ENCODE measurements at regions not wholly inside any gene's neighbourhood (a gene's known extent, or its start where the extent isn't known, plus 50 kb on each side); places are given as distances from the start of the nearest gene placed in this dataset.

- no peak for DNase-seq
- Histone ChIP-seq H3K4me3 (no peak overlapping the region), H3K4me1 (no peaks in the 10 kb centered on the region), H3K36me3 (no peaks in the 10 kb centered on the region), H3K9me3 (replicated peaks) (peaks cover 4% of the 10 kb centered on the region; the same call in 1 of the 2 replicates), H3K27me3 (peaks cover 16% of the 10 kb centered on the region; the same call in 1 of the 2 replicates), H3K27ac (no peak overlapping the region)
These were observed 118.2 kb upstream of the TLE3 start for GRCh38 chr15:70215951-70216350.

- DNase-seq: no peak
- Histone ChIP-seq H3K36me3 (no peaks in the 10 kb centered on the region), H3K27me3 (peaks cover 19% of the 10 kb centered on the region), H3K27ac (no peak overlapping the region), H3K9me3 (replicated peaks) (peaks cover 5% of the 10 kb centered on the region; the same call in 1 of the 2 replicates), H3K4me3 (no peak overlapping the region), H3K4me1 (no peaks in the 10 kb centered on the region)
These were observed 117.4 kb upstream of the TLE3 start for GRCh38 chr15:70214941-70215635.

GRCh38 chr15:70214276-70214675 is 116.6 kb upstream of the TLE3 start:
- Histone ChIP-seq H3K4me3 (no peak overlapping the region), H3K27ac (no peak overlapping the region), H3K4me1 (no peaks in the 10 kb centered on the region), H3K27me3 (peaks cover 19% of the 10 kb centered on the region), H3K9me3 (replicated peaks) (peaks cover 5% of the 10 kb centered on the region; the same call in 1 of the 2 replicates), H3K36me3 (no peaks in the 10 kb centered on the region)
- DNase-seq: no peak

GRCh38 chr15:70213794-70214193 is 116.1 kb upstream of the TLE3 start:
- Histone ChIP-seq H3K36me3 (no peaks in the 10 kb centered on the region), H3K9me3 (replicated peaks) (peaks cover 5% of the 10 kb centered on the region; the same call in 1 of the 2 replicates), H3K27me3 (peaks cover 17% of the 10 kb centered on the region), H3K4me1 (no peaks in the 10 kb centered on the region), H3K27ac (no peak overlapping the region), H3K4me3 (no peak overlapping the region)
- DNase-seq: no peak

- DNase-seq: no peak
- peaks cover 14% of the 10 kb centered on the region for H3K27me3 ChIP-seq
- no peaks in the 10 kb centered on the region for H3K4me1 ChIP-seq
These were observed 115.2 kb upstream of the TLE3 start for GRCh38 chr15:70212963-70213315.

GRCh38 chr15:70212286-70212962 is 114.7 kb upstream of the TLE3 start:
- Histone ChIP-seq H3K4me3 (no peak overlapping the region), H3K36me3 (no peaks in the 10 kb centered on the region), H3K9me3 (replicated peaks) (peaks cover 5% of the 10 kb centered on the region; the same call in 1 of the 2 replicates), H3K27me3 (peaks cover 14% of the 10 kb centered on the region), H3K4me1 (no peaks in the 10 kb centered on the region), H3K27ac (no peak overlapping the region)
- DNase-seq: no peak

More at GRCh38 chr15:70212963-70213315, 115.2 kb upstream of the TLE3 start:
- H3K27ac ChIP-seq: no peak overlapping the region
- H3K9me3 ChIP-seq (replicated peaks): peaks cover 5% of the 10 kb centered on the region; the same call in 1 of the 2 replicates
- no peaks in the 10 kb centered on the region for H3K36me3 ChIP-seq
- H3K4me3 ChIP-seq: no peak overlapping the region

- peak in 1 of 2 experiments; percentile 22 for DNase-seq
- Histone ChIP-seq H3K27me3 (peaks cover 12% of the 10 kb centered on the region), H3K36me3 (no peaks in the 10 kb centered on the region)
These were observed 112.8 kb upstream of the TLE3 start for GRCh38 chr15:70210528-70210927.

GRCh38 chr15:70210076-70210475 is 112.4 kb upstream of the TLE3 start:
- no peak for DNase-seq
- H3K4me3 ChIP-seq: no peak overlapping the region
- H3K27me3 ChIP-seq: peaks cover 12% of the 10 kb centered on the region
- H3K4me1 ChIP-seq: no peaks in the 10 kb centered on the region
- H3K9me3 ChIP-seq (replicated peaks): peaks cover 5% of the 10 kb centered on the region; the same call in 1 of the 2 replicates
- H3K36me3 ChIP-seq: no peaks in the 10 kb centered on the region
- H3K27ac ChIP-seq: no peak overlapping the region

More at GRCh38 chr15:70210528-70210927, 112.8 kb upstream of the TLE3 start:
- no peaks in the 10 kb centered on the region for H3K4me1 ChIP-seq
- no peak overlapping the region for H3K27ac ChIP-seq
- H3K4me3 ChIP-seq: no peak overlapping the region
- H3K9me3 ChIP-seq (replicated peaks): peaks cover 5% of the 10 kb centered on the region; the same call in 1 of the 2 replicates

GRCh38 chr15:70209499-70209898 is 111.8 kb upstream of the TLE3 start:
- Histone ChIP-seq H3K36me3 (no peaks in the 10 kb centered on the region), H3K27ac (no peak overlapping the region), H3K9me3 (replicated peaks) (peaks cover 5% of the 10 kb centered on the region; the same call in 1 of the 2 replicates), H3K4me1 (no peaks in the 10 kb centered on the region), H3K4me3 (no peak overlapping the region), H3K27me3 (peaks cover 12% of the 10 kb centered on the region)
- DNase-seq: no peak

- H3K27me3 ChIP-seq: peaks cover 12% of the 10 kb centered on the region
- H3K4me1 ChIP-seq: no peaks in the 10 kb centered on the region
- peaks cover 5% of the 10 kb centered on the region; the same call in 1 of the 2 replicates for H3K9me3 ChIP-seq (replicated peaks)
- no peak for DNase-seq
- no peak overlapping the region for H3K4me3 ChIP-seq
- H3K36me3 ChIP-seq: no peaks in the 10 kb centered on the region
- no peak overlapping the region for H3K27ac ChIP-seq
These were observed 110.6 kb upstream of the TLE3 start for GRCh38 chr15:70208332-70208731.

- no peak for DNase-seq
- Histone ChIP-seq H3K9me3 (replicated peaks) (peaks cover 5% of the 10 kb centered on the region; the same call in 1 of the 2 replicates), H3K27ac (no peak overlapping the region), H3K4me1 (no peaks in the 10 kb centered on the region), H3K4me3 (no peak overlapping the region), H3K36me3 (no peaks in the 10 kb centered on the region), H3K27me3 (peaks cover 3% of the 10 kb centered on the region)
These were observed 109.0 kb upstream of the TLE3 start for GRCh38 chr15:70206668-70207067.

GRCh38 chr15:70204652-70205051 is 106.9 kb upstream of the TLE3 start:
- H3K27me3 ChIP-seq: peaks cover 7% of the 10 kb centered on the region
- H3K4me3 ChIP-seq: no peak overlapping the region
- DNase-seq: no peak
- H3K4me1 ChIP-seq: no peaks in the 10 kb centered on the region
- H3K27ac ChIP-seq: no peak overlapping the region
- no peaks in the 10 kb centered on the region for H3K9me3 ChIP-seq (replicated peaks)
- no peaks in the 10 kb centered on the region for H3K36me3 ChIP-seq

GRCh38 chr15:70203981-70204560 is 106.4 kb upstream of the TLE3 start:
- peaks cover 7% of the 10 kb centered on the region for H3K27me3 ChIP-seq
- H3K9me3 ChIP-seq (replicated peaks): no peaks in the 10 kb centered on the region
- H3K36me3 ChIP-seq: no peaks in the 10 kb centered on the region
- H3K27ac ChIP-seq: no peak overlapping the region
- no peak overlapping the region for H3K4me3 ChIP-seq
- DNase-seq: no peak
- H3K4me1 ChIP-seq: no peaks in the 10 kb centered on the region

GRCh38 chr15:70202756-70203155 is 105.0 kb upstream of the TLE3 start:
- H3K27me3 ChIP-seq: peaks cover 7% of the 10 kb centered on the region
- no peaks in the 10 kb centered on the region for H3K9me3 ChIP-seq (replicated peaks)
- no peaks in the 10 kb centered on the region for H3K4me1 ChIP-seq
- no peak for DNase-seq
- H3K27ac ChIP-seq: no peak overlapping the region
- no peaks in the 10 kb centered on the region for H3K36me3 ChIP-seq
- no peak overlapping the region for H3K4me3 ChIP-seq

- no peak overlapping the region for H3K27ac ChIP-seq
- no peaks in the 10 kb centered on the region for H3K36me3 ChIP-seq
- peaks cover 7% of the 10 kb centered on the region for H3K27me3 ChIP-seq
- DNase-seq: no peak
- H3K4me1 ChIP-seq: peaks cover 8% of the 10 kb centered on the region
- H3K4me3 ChIP-seq: no peak overlapping the region
- no peaks in the 10 kb centered on the region for H3K9me3 ChIP-seq (replicated peaks)
These were observed 103.7 kb upstream of the TLE3 start for GRCh38 chr15:70201425-70201775.
